KOPT-K1 (cell line): ENCODE measurements at regions not wholly inside any gene's neighbourhood (a gene's known extent, or its start where the extent isn't known, plus 50 kb on each side); places are given as distances from the start of the nearest gene placed in this dataset.
"Not testable (repeated sequence)": the region's sequence is repeated elsewhere in the genome, so short reads cannot be mapped to it uniquely, and the experiment has no call there.

Experiments used
- H3K27ac ChIP-seq: fragments of 200-600 bp; sonication (generic); 2 replicates; pipeline ENCODE4 v1.5.1; 2016; ENCODE audit warnings: antibody characterized with exemption, mild to moderate bottlenecking, low read depth, low read length; ENCODE audit not compliant: poor library complexity, severe bottlenecking
- H3K36me3 ChIP-seq: fragments of 200-600 bp; sonication (generic); 2 replicates; pipeline ENCODE4 v1.5.1; 2017; ENCODE audit warnings: antibody characterized with exemption, mild to moderate bottlenecking, low read length, moderate library complexity; ENCODE audit not compliant: insufficient read depth
- H3K9me3 ChIP-seq: fragments of 200-600 bp; sonication (generic); 2 replicates; pipeline ENCODE4 v1.5.1; 2017; ENCODE audit warnings: antibody characterized with exemption, low read length, mild to moderate bottlenecking; ENCODE audit not compliant: insufficient read depth, poor library complexity, severe bottlenecking

DNA sequence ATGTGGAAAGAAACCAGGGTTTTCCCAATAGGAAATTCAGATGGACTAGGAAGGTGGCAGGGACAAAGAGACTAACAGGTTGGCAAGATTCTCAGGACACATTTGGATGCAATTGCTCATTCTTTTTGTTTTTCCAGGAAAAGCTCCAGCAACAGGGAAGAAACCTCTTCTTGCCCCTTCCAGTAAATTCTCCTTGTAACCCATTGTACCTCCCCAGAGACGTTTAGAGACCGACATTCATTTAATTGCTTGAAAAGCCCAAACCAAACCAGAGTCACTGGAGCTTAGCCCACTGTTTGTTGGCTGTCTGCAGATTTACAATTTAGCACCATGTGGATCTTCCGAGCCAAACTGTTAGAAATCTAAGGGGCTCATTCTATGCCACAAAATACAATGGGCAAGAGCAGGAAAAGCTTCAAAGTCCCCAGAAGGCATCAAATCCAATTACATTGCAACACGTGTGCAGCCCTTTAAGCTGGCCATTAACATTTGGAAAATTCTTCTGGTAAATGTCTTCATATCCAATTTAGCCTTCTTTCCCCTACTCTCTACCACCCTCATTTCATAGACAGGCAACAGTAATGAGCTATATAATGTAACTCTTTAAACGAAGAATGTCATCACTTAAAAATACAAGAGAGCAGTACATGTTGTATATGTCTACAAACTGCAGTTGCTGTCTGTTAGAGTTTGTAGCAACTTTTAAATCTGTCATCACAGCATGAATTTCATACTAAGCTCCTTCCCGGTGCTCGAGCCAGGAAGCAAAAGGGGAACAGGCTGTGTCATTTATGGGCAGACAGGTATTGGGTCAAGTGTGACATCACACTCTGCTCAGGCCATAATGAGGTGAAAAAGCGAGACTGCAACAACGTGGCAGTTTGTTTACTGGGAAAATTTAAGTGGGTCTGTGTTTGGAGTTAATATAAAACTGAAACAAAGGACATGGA lies 235.6 kb upstream of the HNRNPA3 start:
- Histone ChIP-seq H3K27ac (no peak overlapping the region), H3K36me3 (no peaks in the 10 kb centered on the region), H3K9me3 (no peaks in the 10 kb centered on the region)

DNA sequence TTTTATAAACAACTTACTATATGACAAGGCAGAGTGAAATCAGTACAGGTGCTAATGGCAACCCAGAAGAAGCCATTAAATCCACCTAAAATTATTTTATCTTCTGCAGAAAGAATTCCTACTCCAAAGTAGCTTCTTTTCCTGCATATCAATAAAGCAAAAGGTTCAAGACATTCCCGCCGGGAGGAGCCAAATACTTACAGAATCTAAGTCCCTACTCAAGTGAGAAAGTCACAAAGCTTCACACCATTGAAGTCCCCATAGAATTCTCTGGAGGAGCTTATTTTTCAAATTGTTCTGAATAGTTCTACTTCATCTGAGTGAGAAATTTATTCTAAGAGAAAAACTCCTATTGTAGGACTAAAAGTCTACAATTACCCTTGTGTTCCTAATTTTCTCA lies 233.7 kb upstream of the HNRNPA3 start:
- Histone ChIP-seq H3K27ac (no peak overlapping the region), H3K9me3 (no peaks in the 10 kb centered on the region), H3K36me3 (no peaks in the 10 kb centered on the region)

DNA sequence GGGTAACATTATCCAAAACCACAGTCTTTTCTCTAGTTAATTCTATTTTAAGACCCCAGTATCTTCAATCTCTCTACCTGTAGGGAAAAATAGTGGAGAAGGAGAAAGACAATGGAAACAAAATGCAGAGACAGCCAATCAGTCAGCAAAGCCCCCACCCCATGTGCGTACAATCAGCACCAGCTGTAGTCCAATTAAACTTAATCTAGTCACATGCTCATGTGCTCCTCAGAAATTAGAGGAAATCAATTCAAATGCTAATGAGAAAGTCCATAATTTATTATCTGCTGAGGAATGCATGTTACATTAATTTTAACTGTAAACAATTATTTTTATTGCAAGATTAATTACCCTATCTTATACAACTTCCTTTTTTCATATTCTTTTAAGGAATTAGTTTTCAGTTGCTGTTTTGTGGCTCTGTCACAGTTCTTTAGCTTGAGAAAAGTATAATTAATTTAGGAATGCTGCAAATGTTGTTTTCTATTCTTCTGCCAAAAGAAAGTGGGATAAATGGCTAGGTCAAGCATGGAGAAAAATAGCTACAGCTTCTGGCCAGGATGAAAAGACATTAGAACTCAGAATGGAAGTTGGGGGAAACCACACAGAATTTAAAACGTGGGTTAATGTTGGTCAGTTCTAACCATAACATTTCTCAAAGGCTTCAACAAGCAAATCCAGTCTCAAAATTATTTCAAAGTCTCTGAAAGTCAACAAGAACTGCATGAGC lies 232.4 kb upstream of the HNRNPA3 start:
- no peaks in the 10 kb centered on the region for H3K36me3 ChIP-seq
- H3K27ac ChIP-seq = no peak overlapping the region
- H3K9me3 ChIP-seq = no peaks in the 10 kb centered on the region

DNA sequence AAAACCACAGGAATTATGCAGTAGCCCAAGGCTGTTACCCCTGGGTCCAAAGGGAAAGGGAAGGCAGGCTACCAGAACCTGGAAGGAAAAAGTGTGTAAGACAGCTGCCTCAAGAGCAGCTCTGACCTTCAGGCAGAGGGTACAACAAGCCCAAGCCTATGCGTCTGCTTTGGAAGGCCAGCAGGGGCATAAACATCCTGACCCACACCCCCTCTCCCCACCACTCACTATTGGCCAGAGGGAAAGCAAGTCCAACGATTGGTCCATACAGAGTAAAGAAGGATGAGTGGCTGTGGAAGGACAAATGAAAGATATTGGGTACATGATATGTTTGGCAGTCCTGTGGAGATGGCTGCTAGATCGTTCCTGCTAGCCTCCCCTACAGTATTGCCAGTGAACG lies 227.6 kb upstream of the HNRNPA3 start:
- Histone ChIP-seq H3K9me3 (no peaks in the 10 kb centered on the region), H3K27ac (no peak overlapping the region), H3K36me3 (no peaks in the 10 kb centered on the region)

DNA sequence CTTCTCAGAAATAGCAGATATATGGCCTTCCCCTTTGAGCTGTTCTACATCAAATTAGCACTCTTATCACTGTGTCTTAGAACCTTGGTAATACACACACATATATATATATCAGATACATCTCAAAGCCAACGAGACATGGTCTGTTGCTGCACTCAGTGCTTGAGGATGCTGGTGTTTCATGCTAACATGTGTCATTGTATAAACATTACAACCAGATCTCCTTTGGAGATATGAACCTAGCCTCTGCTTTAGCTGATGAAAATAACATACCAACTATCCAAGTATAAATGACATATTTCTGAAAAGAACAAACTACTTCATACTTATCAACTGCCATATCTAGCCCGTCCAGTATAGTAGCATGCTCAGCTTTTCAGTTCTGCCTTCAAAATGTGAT lies 226.7 kb upstream of the HNRNPA3 start:
- H3K27ac ChIP-seq = no peak overlapping the region
- no peaks in the 10 kb centered on the region for H3K36me3 ChIP-seq
- H3K9me3 ChIP-seq = no peaks in the 10 kb centered on the region

DNA sequence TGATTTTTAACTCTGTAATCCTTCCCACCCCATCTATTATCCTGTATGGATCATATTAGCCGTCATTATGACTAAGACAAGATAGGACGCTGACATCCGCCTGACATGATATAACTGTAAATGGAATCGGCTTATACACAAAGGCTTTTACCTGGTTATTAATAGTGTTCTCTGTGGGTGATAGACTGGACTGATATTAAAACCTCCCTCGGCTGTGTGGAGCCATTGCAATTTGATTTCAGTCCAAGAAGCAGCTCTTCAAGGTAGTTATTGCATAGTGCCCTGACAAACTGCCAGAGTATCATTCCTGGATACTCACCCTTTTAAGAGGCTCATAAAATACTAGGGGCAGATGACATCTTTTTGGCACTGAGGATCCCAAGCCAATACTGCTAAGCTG lies 226.1 kb upstream of the HNRNPA3 start:
- H3K27ac ChIP-seq = no peak overlapping the region
- H3K36me3 ChIP-seq = no peaks in the 10 kb centered on the region
- H3K9me3 ChIP-seq = no peaks in the 10 kb centered on the region

DNA sequence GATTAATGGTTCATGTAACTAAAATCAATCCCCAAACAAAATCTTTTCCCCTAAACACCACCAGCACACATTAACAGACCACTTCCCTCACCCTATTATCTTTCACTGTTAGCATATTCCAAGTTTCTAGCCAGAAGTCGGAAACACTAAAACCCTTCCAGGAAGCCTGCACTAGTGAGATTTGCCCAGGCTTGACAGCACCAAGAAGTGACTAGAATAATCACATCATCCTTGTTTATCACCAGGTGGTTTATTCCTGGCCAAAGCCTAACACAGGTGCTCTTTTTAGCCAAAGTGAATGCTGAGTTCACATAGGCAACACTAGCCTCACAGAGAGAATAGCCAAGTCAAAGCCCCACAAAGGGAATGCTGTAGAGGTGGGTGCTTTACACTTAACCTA lies 221.2 kb upstream of the HNRNPA3 start:
- Histone ChIP-seq H3K36me3 (no peaks in the 10 kb centered on the region), H3K9me3 (no peaks in the 10 kb centered on the region), H3K27ac (no peak overlapping the region)

DNA sequence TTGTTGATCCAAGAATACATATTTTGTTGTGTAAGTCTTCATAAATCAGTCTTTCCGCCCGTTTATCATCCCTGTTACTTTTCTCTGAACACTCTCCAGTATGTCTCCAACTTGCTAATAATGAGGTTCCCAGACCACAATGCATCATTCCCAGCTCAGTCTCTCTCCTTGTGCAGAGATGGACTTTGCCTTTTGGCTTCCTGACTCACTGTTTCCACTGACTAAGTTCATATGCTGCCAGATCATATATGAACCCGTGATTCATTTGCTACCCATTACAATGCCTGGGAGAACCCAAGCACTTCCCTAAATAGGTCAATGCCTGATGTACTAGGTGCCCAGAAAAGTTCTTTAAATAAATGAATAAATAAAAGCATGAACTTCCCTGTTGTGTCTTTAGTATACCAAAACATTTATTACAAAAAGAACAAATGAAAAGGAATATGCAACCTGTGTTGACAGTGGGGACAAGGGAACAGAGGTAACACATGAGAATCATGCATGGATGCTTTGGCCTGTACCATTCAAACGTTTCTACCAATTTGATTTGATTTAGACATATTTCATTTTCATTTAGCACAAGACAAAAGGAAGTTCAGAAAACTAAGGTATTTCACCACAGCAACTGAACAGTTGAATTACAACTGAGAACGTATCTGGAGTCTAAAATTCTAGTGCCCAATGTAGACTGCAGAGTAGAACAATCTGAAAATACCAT lies 215.4 kb upstream of the HNRNPA3 start:
- H3K9me3 ChIP-seq = no peaks in the 10 kb centered on the region
- H3K27ac ChIP-seq = no peak overlapping the region
- no peaks in the 10 kb centered on the region for H3K36me3 ChIP-seq

DNA sequence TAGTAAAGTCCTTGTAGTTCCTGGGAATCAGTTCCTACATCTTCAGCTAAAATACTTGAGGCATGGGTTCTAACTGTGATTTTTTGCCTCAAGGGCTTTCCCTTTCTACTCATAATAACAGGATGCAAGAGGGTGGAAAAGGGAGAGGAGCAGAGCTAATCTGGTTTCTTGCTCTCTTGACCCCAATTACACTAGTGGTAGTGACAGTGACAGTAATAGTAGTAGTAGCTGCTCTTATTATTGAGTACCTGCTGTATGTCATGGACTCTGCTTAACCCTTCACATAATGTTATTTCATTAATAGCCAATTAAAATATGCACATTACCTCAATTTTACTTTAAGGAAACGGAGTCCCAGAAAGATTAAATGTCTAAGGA lies 214.8 kb upstream of the HNRNPA3 start:
- no peaks in the 10 kb centered on the region for H3K9me3 ChIP-seq
- H3K36me3 ChIP-seq = no peaks in the 10 kb centered on the region
- H3K27ac ChIP-seq = no peak overlapping the region

DNA sequence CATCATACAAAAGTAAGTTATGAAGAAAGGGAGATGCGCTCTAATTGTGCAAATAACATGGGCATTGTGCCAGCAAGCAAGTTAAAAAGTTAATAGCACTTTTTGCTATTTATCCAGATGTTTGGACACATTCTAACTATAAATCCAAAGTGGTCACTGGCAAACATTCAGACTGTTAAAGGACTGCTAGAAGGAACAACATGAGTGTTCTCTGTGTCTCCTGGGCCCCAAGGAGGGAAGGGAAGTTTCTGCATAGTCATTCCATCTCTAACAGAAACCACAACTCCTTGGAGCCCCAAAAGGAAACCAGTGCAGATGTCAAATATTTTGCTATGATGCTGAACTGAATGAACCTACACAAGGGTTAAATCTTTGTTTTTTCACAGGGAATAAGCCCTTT lies 213.3 kb upstream of the HNRNPA3 start:
- H3K27ac ChIP-seq = no peak overlapping the region
- no peaks in the 10 kb centered on the region for H3K9me3 ChIP-seq
- H3K36me3 ChIP-seq = no peaks in the 10 kb centered on the region

- Histone ChIP-seq H3K9me3 (no peaks in the 10 kb centered on the region), H3K36me3 (no peaks in the 10 kb centered on the region), H3K27ac (no peak overlapping the region)
Measured at GRCh38 chr2:177000061-177000714, 212.4 kb upstream of the HNRNPA3 start.

GRCh38 chr2:177000715-177001072 lies 211.9 kb upstream of the HNRNPA3 start:
- Histone ChIP-seq H3K9me3 (no peaks in the 10 kb centered on the region), H3K27ac (no peak overlapping the region), H3K36me3 (no peaks in the 10 kb centered on the region)

DNA sequence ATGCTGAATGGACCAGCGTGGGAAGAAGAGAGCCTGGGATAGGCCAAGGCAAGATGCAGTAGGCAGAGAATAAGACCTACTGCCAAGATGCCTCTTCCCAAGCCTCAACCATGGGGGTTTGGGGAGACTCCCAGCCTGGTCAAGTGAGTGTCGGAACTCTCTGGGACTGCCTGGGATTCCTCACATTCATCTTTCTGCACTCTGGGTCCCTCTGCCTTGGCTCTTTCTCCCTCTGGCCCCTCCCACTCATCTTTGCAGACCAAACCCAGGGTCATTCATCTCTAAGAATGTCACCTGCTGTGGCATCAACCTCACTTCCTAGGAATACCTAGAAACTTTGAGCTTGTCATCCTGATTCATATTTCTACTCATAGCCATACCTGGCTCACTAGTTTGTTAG lies 211.3 kb upstream of the HNRNPA3 start:
- Histone ChIP-seq H3K9me3 (no peaks in the 10 kb centered on the region), H3K36me3 (no peaks in the 10 kb centered on the region), H3K27ac (no peak overlapping the region)

GRCh38 chr2:177002983-177003382 lies 209.6 kb upstream of the HNRNPA3 start:
- no peaks in the 10 kb centered on the region for H3K9me3 ChIP-seq
- H3K36me3 ChIP-seq = no peaks in the 10 kb centered on the region

DNA sequence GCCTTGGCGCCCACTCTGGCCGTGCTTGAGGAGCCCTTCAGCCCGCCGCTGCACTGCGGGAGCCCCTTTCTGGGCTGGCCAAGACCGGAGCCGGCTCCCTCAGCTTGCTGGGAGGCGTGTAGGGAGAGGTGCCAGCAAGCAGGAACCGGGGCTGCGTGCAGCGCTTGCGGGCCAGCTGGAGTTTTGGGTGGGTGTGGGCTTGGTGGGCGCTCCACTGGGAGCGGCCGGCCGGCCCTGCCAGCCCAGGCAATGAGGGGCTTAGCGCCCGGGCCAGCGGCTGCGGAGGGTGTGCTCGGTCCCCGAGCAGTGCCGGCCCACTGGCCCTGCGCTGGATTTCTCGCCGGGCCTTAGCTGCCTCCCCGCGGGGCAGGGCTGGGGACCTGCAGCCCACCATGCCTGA lies 204.9 kb upstream of the HNRNPA3 start:
- not testable (repeated sequence) for H3K27ac ChIP-seq, H3K36me3 ChIP-seq, H3K9me3 ChIP-seq

More at GRCh38 chr2:177002983-177003382, 209.6 kb upstream of the HNRNPA3 start:
- no peak overlapping the region for H3K27ac ChIP-seq
